ENCODE measurements at regions not wholly inside any gene's neighbourhood (a gene's known extent, or its start where the extent isn't known, plus 50 kb on each side); places are given as distances from the start of the nearest gene placed in this dataset.

DNA sequence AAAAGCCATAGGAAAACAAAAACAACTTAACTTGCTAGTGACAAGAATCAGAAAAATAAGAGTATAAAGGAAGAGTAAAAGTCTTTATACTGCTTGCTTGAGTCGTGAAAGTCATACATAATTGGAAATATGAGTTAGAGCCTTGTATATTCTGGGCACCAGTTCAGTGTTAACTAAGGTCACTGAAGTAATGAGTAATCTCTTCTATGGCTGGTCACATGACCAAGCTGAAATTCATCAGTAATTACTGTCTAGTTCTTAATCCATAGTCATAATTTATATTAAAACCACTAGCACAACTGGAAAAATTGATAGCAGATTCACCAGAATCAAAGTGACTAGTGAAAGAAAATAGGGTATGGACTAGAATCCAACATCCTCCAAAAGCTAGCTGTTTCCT, 84.4 kb upstream of the SLC5A12 start:
- no peak overlapping the region for H3K9ac ChIP-seq (replicated peaks; ENCODE audit: extremely low read depth, insufficient read depth, low read length)
- H3K36me3 ChIP-seq (ENCODE audit: control insufficient read depth in 2 of 2, extremely low read depth in 1 of 2, insufficient read depth in 2 of 2, low read length in 2 of 2), result no peaks in the 10 kb centered on the region
- ChIA-PET CTCF (no interaction called here), POLR2A (no interaction called here)
- dilution Hi-C loops (cut with MboI; ENCODE audit: extremely low pct_ligation_motif_present, low sequenced_read_pairs) (no loop called here), intact Hi-C loops (cut with micrococcal nuclease) (no loop called here)
- no peaks in the 10 kb centered on the region for H3K79me2 ChIP-seq (ENCODE audit: control insufficient read depth, insufficient read depth, low read length)
- H3K4me2 ChIP-seq (ENCODE audit: insufficient read depth, low read length), result no peak overlapping the region
- no peak for TF ChIP-seq GATA2 (IDR thresholded peaks at IDR 0.05; ENCODE audit: insufficient read depth, insufficient read length, low read depth, low read length)
- TF ChIP-seq, protein P1, sequence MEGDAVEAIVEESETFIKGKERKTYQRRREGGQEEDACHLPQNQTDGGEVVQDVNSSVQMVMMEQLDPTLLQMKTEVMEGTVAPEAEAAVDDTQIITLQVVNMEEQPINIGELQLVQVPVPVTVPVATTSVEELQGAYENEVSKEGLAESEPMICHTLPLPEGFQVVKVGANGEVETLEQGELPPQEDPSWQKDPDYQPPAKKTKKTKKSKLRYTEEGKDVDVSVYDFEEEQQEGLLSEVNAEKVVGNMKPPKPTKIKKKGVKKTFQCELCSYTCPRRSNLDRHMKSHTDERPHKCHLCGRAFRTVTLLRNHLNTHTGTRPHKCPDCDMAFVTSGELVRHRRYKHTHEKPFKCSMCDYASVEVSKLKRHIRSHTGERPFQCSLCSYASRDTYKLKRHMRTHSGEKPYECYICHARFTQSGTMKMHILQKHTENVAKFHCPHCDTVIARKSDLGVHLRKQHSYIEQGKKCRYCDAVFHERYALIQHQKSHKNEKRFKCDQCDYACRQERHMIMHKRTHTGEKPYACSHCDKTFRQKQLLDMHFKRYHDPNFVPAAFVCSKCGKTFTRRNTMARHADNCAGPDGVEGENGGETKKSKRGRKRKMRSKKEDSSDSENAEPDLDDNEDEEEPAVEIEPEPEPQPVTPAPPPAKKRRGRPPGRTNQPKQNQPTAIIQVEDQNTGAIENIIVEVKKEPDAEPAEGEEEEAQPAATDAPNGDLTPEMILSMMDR (IDR thresholded peaks at IDR 0.05; ENCODE audit: extremely low read depth in 1 of 2, insufficient read depth in 1 of 2, low read depth in 1 of 2, low read length in 2 of 2), result no peak
- DNase-seq (ENCODE audit: low read depth, low spot score) (no peak), FAIRE-seq (no peak)
- H3K4me3 ChIP-seq (replicated peaks in 1 of 3; ENCODE audit: insufficient read depth in 1 of 3, low read depth in 1 of 3, low read length in 3 of 3), result no peak overlapping the region
- no peaks in the 10 kb centered on the region for H3K9me1 ChIP-seq (replicated peaks; ENCODE audit: control insufficient read depth, extremely low read depth, insufficient read depth, low read length)
- H3K4me1 ChIP-seq (ENCODE audit: control insufficient read depth, extremely low read depth, insufficient read depth, low read length), result no peaks in the 10 kb centered on the region
- BruUV-seq (replicated peaks), result no TSS peak
- H3K27me3 ChIP-seq (ENCODE audit: control insufficient read depth in 2 of 2, insufficient read depth in 2 of 2, low read length in 2 of 2), result no peaks in the 10 kb centered on the region
- H2AFZ ChIP-seq (ENCODE audit: low read depth, low read length), result no peak overlapping the region
- no peak overlapping the region for H3K27ac ChIP-seq (ENCODE audit: insufficient read depth, low read depth, low read length)
- no peaks in the 10 kb centered on the region for H4K20me1 ChIP-seq (replicated peaks; ENCODE audit: control insufficient read depth, extremely low read depth, insufficient read depth, low read length)
- H3K9me3 ChIP-seq (replicated peaks; ENCODE audit: control insufficient read depth, insufficient read depth, low read length), result no peaks in the 10 kb centered on the region

DNA sequence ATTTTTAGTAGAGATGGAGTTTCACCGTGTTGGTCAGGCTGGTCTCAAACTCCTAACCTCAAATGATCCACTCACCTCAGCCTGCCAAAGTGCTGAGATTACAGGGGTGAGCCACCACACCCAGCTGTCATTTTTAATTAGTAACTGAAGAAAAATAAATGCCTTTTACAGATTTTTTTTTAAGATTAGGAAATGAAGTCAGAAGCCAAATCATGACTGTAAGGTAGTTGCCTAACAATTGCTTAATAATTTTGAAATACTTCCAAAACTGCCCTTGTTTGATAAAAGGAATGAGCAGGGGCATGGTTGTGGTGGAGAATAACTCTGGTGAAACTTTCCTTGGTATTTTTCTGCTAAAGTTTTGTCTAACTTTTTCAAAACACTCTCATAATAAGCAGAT, 98.9 kb upstream of the SLC5A12 start:
- H3K9me1 ChIP-seq (replicated peaks; ENCODE audit: control insufficient read depth, extremely low read depth, insufficient read depth, low read length), result no peaks in the 10 kb centered on the region
- FAIRE-seq (no peak), DNase-seq (ENCODE audit: low read depth, low spot score) (no peak)
- peaks cover 2% of the 10 kb centered on the region for H3K9me3 ChIP-seq (replicated peaks; ENCODE audit: control insufficient read depth, insufficient read depth, low read length)
- no peak overlapping the region for H3K4me3 ChIP-seq (replicated peaks in 1 of 3; ENCODE audit: insufficient read depth in 1 of 3, low read depth in 1 of 3, low read length in 3 of 3)
- intact Hi-C loops (cut with micrococcal nuclease) (no loop called here), dilution Hi-C loops (cut with MboI; ENCODE audit: extremely low pct_ligation_motif_present, low sequenced_read_pairs) (no loop called here)
- POLR2A ChIA-PET, result no interaction called here
- H4K20me1 ChIP-seq (replicated peaks; ENCODE audit: control insufficient read depth, extremely low read depth, insufficient read depth, low read length), result no peaks in the 10 kb centered on the region
- H3K36me3 ChIP-seq (ENCODE audit: control insufficient read depth in 2 of 2, extremely low read depth in 1 of 2, insufficient read depth in 2 of 2, low read length in 2 of 2), result no peaks in the 10 kb centered on the region
- CTCF ChIA-PET, result no interaction called here
- H3K27me3 ChIP-seq (ENCODE audit: control insufficient read depth in 2 of 2, insufficient read depth in 2 of 2, low read length in 2 of 2), result no peaks in the 10 kb centered on the region
- no peak overlapping the region for H3K9ac ChIP-seq (replicated peaks; ENCODE audit: extremely low read depth, insufficient read depth, low read length)
- TF ChIP-seq POLR2AphosphoS5 (IDR thresholded peaks at IDR 0.05; ENCODE audit: insufficient read depth, low read depth, low read length), result no peak
- no peak for TF ChIP-seq POLR2A (IDR thresholded peaks at IDR 0.05; ENCODE audit: low read depth, low read length)
- no peak overlapping the region for H3K27ac ChIP-seq (ENCODE audit: insufficient read depth, low read depth, low read length)
- H2AFZ ChIP-seq (ENCODE audit: low read depth, low read length), result no peak overlapping the region
- no peak overlapping the region for H3K4me2 ChIP-seq (ENCODE audit: insufficient read depth, low read length)
- no peaks in the 10 kb centered on the region for H3K4me1 ChIP-seq (ENCODE audit: control insufficient read depth, extremely low read depth, insufficient read depth, low read length)
- no peaks in the 10 kb centered on the region for H3K79me2 ChIP-seq (ENCODE audit: control insufficient read depth, insufficient read depth, low read length)
- no TSS peak for BruUV-seq (replicated peaks)

Measured in endothelial cell of umbilical vein (primary cell).